ENCODE measurements at regions not wholly inside any gene's neighbourhood (a gene's known extent, or its start where the extent isn't known, plus 50 kb on each side); places are given as distances from the start of the nearest gene placed in this dataset.

- TF ChIP-seq EP300 (IDR thresholded peaks at IDR 0.05; ENCODE audit: low read length) (no peak), POLR2A (conservative IDR thresholded peaks at IDR 0.05) (no peak), TBL1XR1 (IDR thresholded peaks at IDR 0.05; ENCODE audit: low read length in 2 of 2) (no peak), HDAC2 (IDR thresholded peaks at IDR 0.05) (no peak), TRIM25 (IDR thresholded peaks at IDR 0.05; ENCODE audit: borderline replicate concordance) (no peak), RAD21 (CRISPR knock-in tag; conservative IDR thresholded peaks at IDR 0.05 in 1 of 2, IDR thresholded peaks at IDR 0.05 in 1 of 2) (no peak), RBM39 (optimal IDR thresholded peaks at IDR 0.05; ENCODE audit: low read depth, low read length) (no peak), ATF7 (IDR thresholded peaks at IDR 0.05) (no peak), TAF1 (IDR thresholded peaks at IDR 0.05; ENCODE audit: control insufficient read depth, extremely low read depth, insufficient read depth, low read length, severe bottlenecking) (no peak), EZH2 (IDR thresholded peaks at IDR 0.05; ENCODE audit: borderline replicate concordance, low read depth, low read length) (no peak), FOXP4 (CRISPR knock-in tag; IDR thresholded peaks at IDR 0.05; ENCODE audit: borderline replicate concordance) (no peak)
These were observed 112.0 kb upstream of the PRKCQ start for GRCh38 chr10:6692103-6692502.
